Liver (tissue), 8 donors: ENCODE measurements at regions not wholly inside any gene's neighbourhood (a gene's known extent, or its start where the extent isn't known, plus 50 kb on each side); places are given as distances from the start of the nearest gene placed in this dataset.

Experiments
- DNase-seq: peaks from one replicate; pipeline ENCODE4 v3.0.0-alpha.2; 2017; ENCODE audit warnings: low spot score
- H3K27ac ChIP-seq, 2 donors: one replicate each; pipeline ENCODE4 v1.7.0; 2013; ENCODE audit warnings: inconsistent platforms in 2 of 2, low read length in 2 of 2, control low read depth in 1 of 2, low read depth in 1 of 2, mild to moderate bottlenecking in 1 of 2
- H3K27me3 ChIP-seq, 4 donors: one replicate each; pipeline versions ENCODE4 v1.6.1 to v1.7.0; 2013; ENCODE audit warnings: low read length in 3 of 4, inconsistent platforms in 1 of 4, mild to moderate bottlenecking in 1 of 4, moderate library complexity in 1 of 4; ENCODE audit not compliant: control insufficient read depth in 4 of 4, insufficient read depth in 4 of 4
- H3K36me3 ChIP-seq, 4 donors: one replicate each; pipeline versions ENCODE4 v1.6.1 to v1.7.0; 2013; ENCODE audit warnings: low read length in 3 of 4, mild to moderate bottlenecking in 3 of 4, low read depth in 1 of 4, moderate library complexity in 1 of 4; ENCODE audit not compliant: control insufficient read depth in 4 of 4, insufficient read depth in 3 of 4
- H3K4me1 ChIP-seq, 4 donors: one replicate each; pipeline versions ENCODE4 v1.6.1 to v1.7.0; 2013; ENCODE audit warnings: low read length in 3 of 4, mild to moderate bottlenecking in 3 of 4, moderate library complexity in 1 of 4; ENCODE audit not compliant: control insufficient read depth in 4 of 4, insufficient read depth in 4 of 4
- H3K4me3 ChIP-seq, 3 donors: one replicate each; pipeline versions ENCODE4 v1.6.1 to v1.7.0; 2013; ENCODE audit warnings: low read length in 3 of 3, control low read depth in 1 of 3, low read depth in 1 of 3, mild to moderate bottlenecking in 1 of 3
- H3K9ac ChIP-seq, 2 donors: one replicate each; pipeline ENCODE4 v1.7.0; 2013; ENCODE audit warnings: low read length in 2 of 2, mild to moderate bottlenecking in 2 of 2, moderate library complexity in 2 of 2, control low read depth in 1 of 2, low read depth in 1 of 2
- H3K9me3 ChIP-seq, 4 donors: one replicate each; pipeline versions ENCODE4 v1.6.1 to v1.7.0; 2013; ENCODE audit warnings: low read length in 3 of 4; ENCODE audit not compliant: control insufficient read depth in 4 of 4
- EGR1 ChIP-seq, 2 donors: IDR thresholded peaks; 2 replicates each; pipeline ENCODE4 v1.6.1; 2016 to 2018; ENCODE audit warnings: antibody characterized with exemption in 2 of 2, low read depth in 2 of 2
- FOXA2 ChIP-seq: IDR thresholded peaks from 2 replicates; pipeline ENCODE4 v1.6.1; 2016; ENCODE audit warnings: antibody characterized with exemption
- GABPA ChIP-seq, 2 donors: IDR thresholded peaks in 1 of 2; conservative IDR thresholded peaks in 1 of 2; 2 replicates each; pipeline ENCODE4 v1.6.1; 2016; ENCODE audit warnings: antibody characterized with exemption in 2 of 2, mild to moderate bottlenecking in 1 of 2, moderate library complexity in 1 of 2
- HNF4A ChIP-seq, 2 donors: conservative IDR thresholded peaks; 2 replicates each; pipeline ENCODE4 v1.6.1; 2016; ENCODE audit warnings: antibody characterized with exemption in 2 of 2, mild to moderate bottlenecking in 2 of 2
- HNF4G ChIP-seq: IDR thresholded peaks from 2 replicates; pipeline ENCODE4 v1.6.1; 2016; ENCODE audit warnings: antibody characterized with exemption
- JUND ChIP-seq, 2 donors: IDR thresholded peaks; 2 replicates each; pipeline ENCODE4 v1.6.1; 2016; ENCODE audit warnings: antibody characterized with exemption in 2 of 2
- MAX ChIP-seq: IDR thresholded peaks from 2 replicates; pipeline ENCODE4 v1.6.1; 2016; ENCODE audit warnings: antibody characterized with exemption
- NR2F2 ChIP-seq: IDR thresholded peaks from 2 replicates; pipeline ENCODE4 v1.6.1; 2016; ENCODE audit warnings: antibody characterized with exemption
- RAD21 ChIP-seq, 2 donors: IDR thresholded peaks; 2 replicates each; pipeline ENCODE4 v1.6.1; 2016; ENCODE audit warnings: antibody characterized with exemption in 2 of 2, mild to moderate bottlenecking in 2 of 2
- RXRA ChIP-seq, 2 donors: IDR thresholded peaks; 2 replicates each; pipeline ENCODE4 v1.6.1; 2017 to 2018; ENCODE audit warnings: antibody characterized with exemption in 2 of 2, mild to moderate bottlenecking in 1 of 2
- SP1 ChIP-seq: IDR thresholded peaks from 2 replicates; pipeline ENCODE4 v1.6.1; 2018; ENCODE audit warnings: antibody characterized with exemption, mild to moderate bottlenecking
- TAF1 ChIP-seq: conservative IDR thresholded peaks from 2 replicates; pipeline ENCODE4 v1.6.1; 2016; ENCODE audit warnings: antibody characterized with exemption, mild to moderate bottlenecking
- YY1 ChIP-seq: IDR thresholded peaks from 2 replicates; pipeline ENCODE4 v1.6.1; 2016; ENCODE audit warnings: antibody characterized with exemption, mild to moderate bottlenecking
- WGBS: extraction: QIAGEN DNeasy Blood & Tissue Kit; methylation state at CpG from one replicate; pipeline ENCODE4 v1.1.7; 2013; 5-methylcytosine and 5-hydroxymethylcytosine counted together
- TF ChIP-seq, protein P1 (sequence below): fragments of 150-350 bp; IDR thresholded peaks from 2 replicates; pipeline ENCODE4 v1.5.1; 2017; ENCODE audit warnings: improper control_type of control experiment, low read depth, low read length; ENCODE audit not compliant: missing input control
- TF ChIP-seq, protein P2 (sequence below): IDR thresholded peaks from 2 replicates; pipeline ENCODE4 v1.6.1; 2016; ENCODE audit warnings: antibody characterized with exemption, mild to moderate bottlenecking
- TF ChIP-seq, protein P3 (sequence below): IDR thresholded peaks from 2 replicates; pipeline ENCODE4 v1.6.1; 2016; ENCODE audit warnings: antibody characterized with exemption
- donor health status: healthy.
- donor health status: healthy.
- donor health status: healthy.
- donor health status: healthy.
- donor health status: healthy.

GRCh38 chr20:41983159-41983558, 365.0 kb upstream of the CHD6 start:
- Histone ChIP-seq H3K27ac (no peak overlapping the region), H3K9ac (no peak overlapping the region), H3K9me3 (peaks cover 0 to 6% (median 2%) of the 10 kb centered on the region in 4 donors), H3K27me3 (peaks cover 0 to 5% (median 0%) of the 10 kb centered on the region in 4 donors), H3K4me3 (no peak overlapping the region), H3K4me1 (no peaks in the 10 kb centered on the region), H3K36me3 (no peaks in the 10 kb centered on the region)
- DNase-seq, result no peak
- TF ChIP-seq, protein P1, sequence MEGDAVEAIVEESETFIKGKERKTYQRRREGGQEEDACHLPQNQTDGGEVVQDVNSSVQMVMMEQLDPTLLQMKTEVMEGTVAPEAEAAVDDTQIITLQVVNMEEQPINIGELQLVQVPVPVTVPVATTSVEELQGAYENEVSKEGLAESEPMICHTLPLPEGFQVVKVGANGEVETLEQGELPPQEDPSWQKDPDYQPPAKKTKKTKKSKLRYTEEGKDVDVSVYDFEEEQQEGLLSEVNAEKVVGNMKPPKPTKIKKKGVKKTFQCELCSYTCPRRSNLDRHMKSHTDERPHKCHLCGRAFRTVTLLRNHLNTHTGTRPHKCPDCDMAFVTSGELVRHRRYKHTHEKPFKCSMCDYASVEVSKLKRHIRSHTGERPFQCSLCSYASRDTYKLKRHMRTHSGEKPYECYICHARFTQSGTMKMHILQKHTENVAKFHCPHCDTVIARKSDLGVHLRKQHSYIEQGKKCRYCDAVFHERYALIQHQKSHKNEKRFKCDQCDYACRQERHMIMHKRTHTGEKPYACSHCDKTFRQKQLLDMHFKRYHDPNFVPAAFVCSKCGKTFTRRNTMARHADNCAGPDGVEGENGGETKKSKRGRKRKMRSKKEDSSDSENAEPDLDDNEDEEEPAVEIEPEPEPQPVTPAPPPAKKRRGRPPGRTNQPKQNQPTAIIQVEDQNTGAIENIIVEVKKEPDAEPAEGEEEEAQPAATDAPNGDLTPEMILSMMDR, result no peak
- TF ChIP-seq GABPA (IDR thresholded peaks at IDR 0.05 in 1 of 2, conservative IDR thresholded peaks at IDR 0.05 in 1 of 2) (no peak), YY1 (no peak), EGR1 (IDR thresholded peaks at IDR 0.05; ENCODE audit: low read depth in 2 of 2) (no peak), TAF1 (no peak), SP1 (no peak)
- TF ChIP-seq, protein P2, sequence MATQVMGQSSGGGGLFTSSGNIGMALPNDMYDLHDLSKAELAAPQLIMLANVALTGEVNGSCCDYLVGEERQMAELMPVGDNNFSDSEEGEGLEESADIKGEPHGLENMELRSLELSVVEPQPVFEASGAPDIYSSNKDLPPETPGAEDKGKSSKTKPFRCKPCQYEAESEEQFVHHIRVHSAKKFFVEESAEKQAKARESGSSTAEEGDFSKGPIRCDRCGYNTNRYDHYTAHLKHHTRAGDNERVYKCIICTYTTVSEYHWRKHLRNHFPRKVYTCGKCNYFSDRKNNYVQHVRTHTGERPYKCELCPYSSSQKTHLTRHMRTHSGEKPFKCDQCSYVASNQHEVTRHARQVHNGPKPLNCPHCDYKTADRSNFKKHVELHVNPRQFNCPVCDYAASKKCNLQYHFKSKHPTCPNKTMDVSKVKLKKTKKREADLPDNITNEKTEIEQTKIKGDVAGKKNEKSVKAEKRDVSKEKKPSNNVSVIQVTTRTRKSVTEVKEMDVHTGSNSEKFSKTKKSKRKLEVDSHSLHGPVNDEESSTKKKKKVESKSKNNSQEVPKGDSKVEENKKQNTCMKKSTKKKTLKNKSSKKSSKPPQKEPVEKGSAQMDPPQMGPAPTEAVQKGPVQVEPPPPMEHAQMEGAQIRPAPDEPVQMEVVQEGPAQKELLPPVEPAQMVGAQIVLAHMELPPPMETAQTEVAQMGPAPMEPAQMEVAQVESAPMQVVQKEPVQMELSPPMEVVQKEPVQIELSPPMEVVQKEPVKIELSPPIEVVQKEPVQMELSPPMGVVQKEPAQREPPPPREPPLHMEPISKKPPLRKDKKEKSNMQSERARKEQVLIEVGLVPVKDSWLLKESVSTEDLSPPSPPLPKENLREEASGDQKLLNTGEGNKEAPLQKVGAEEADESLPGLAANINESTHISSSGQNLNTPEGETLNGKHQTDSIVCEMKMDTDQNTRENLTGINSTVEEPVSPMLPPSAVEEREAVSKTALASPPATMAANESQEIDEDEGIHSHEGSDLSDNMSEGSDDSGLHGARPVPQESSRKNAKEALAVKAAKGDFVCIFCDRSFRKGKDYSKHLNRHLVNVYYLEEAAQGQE, result no peak
- 53% methylated on average over 4 of the region's 4 CpGs for WGBS

GRCh38 chr20:41981746-41982145, 363.6 kb upstream of the CHD6 start:
- Histone ChIP-seq H3K36me3 (no peaks in the 10 kb centered on the region), H3K9ac (no peak overlapping the region), H3K4me3 (no peak overlapping the region), H3K4me1 (no peaks in the 10 kb centered on the region), H3K27ac (no peak overlapping the region), H3K27me3 (peaks cover 0 to 8% (median 0%) of the 10 kb centered on the region in 4 donors), H3K9me3 (peaks cover 0 to 2% (median 0%) of the 10 kb centered on the region in 4 donors)
- DNase-seq, result no peak
- TF ChIP-seq MAX (no peak), HNF4A (conservative IDR thresholded peaks at IDR 0.05) (no peak), NR2F2 (no peak), RXRA (IDR thresholded peaks at IDR 0.05) (no peak), JUND (IDR thresholded peaks at IDR 0.05) (no peak), FOXA2 (no peak), GABPA (IDR thresholded peaks at IDR 0.05 in 1 of 2, conservative IDR thresholded peaks at IDR 0.05 in 1 of 2) (no peak), HNF4G (no peak), SP1 (no peak), RAD21 (IDR thresholded peaks at IDR 0.05) (no peak), TAF1 (no peak), EGR1 (IDR thresholded peaks at IDR 0.05; ENCODE audit: low read depth in 2 of 2) (no peak)
- TF ChIP-seq, protein P3, sequence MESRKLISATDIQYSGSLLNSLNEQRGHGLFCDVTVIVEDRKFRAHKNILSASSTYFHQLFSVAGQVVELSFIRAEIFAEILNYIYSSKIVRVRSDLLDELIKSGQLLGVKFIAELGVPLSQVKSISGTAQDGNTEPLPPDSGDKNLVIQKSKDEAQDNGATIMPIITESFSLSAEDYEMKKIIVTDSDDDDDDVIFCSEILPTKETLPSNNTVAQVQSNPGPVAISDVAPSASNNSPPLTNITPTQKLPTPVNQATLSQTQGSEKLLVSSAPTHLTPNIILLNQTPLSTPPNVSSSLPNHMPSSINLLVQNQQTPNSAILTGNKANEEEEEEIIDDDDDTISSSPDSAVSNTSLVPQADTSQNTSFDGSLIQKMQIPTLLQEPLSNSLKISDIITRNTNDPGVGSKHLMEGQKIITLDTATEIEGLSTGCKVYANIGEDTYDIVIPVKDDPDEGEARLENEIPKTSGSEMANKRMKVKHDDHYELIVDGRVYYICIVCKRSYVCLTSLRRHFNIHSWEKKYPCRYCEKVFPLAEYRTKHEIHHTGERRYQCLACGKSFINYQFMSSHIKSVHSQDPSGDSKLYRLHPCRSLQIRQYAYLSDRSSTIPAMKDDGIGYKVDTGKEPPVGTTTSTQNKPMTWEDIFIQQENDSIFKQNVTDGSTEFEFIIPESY, result no peak
- TF ChIP-seq, protein P1, result no peak
- WGBS, result 89% methylated on average over 3 of the region's 3 CpGs
